A549 (cell line): ENCODE measurements at regions not wholly inside any gene's neighbourhood (a gene's known extent, or its start where the extent isn't known, plus 50 kb on each side); places are given as distances from the start of the nearest gene placed in this dataset.

Experiments used
- ATAC-seq, 2 experiments: fragments of 200-7000 bp in 1 of 2; fragments of >200 bp in 1 of 2; cut with Nextera tagmentation in 1 of 2; cut with Tn5 transposase in 1 of 2; 3 replicates each; pipeline versions ENCODE4 v1.8.0 to v1.9.1; 2018 to 2020; ENCODE audit warnings: mild to moderate bottlenecking in 1 of 2, moderate library complexity in 1 of 2
- CTCF ChIA-PET: fragments of 300-600 bp; sonication (Branson Sonifier 250); formaldehyde crosslinking; extraction: SDS; loops from one replicate; lab custom pipeline; 2021; ENCODE audit warnings: antibody characterized with exemption, inconsistent platforms; lab: Yijun Ruan, JAX
- POLR2A ChIA-PET: fragments of 350-600 bp; formaldehyde crosslinking; extraction: SDS; loops from one replicate; lab custom pipeline; 2021; ENCODE audit warnings: antibody characterized with exemption, inconsistent platforms; lab: Yijun Ruan, JAX
- DNase-seq, 2 experiments: peaks; one replicate each; pipeline versions ENCODE4 v3.0.0 to v3.0.0-alpha.2; 2011 to 2016; ENCODE audit warnings: low read depth in 1 of 2, low spot score in 1 of 2
- FAIRE-seq: peaks from 2 replicates; lab custom pipeline; 2011; peaks lifted over from hg19 to GRCh38; lab: Jason Lieb, UNC
- H3K27ac ChIP-seq, 2 experiments: fragments of >200 bp; sonication (Bioruptor Twin); formaldehyde crosslinking; 3 replicates each; pipeline ENCODE4 v1.5.1; 2016 to 2017
- H3K4me1 ChIP-seq: fragments of >200 bp; sonication (Bioruptor Twin); formaldehyde crosslinking; 3 replicates; pipeline ENCODE4 v1.6.1; 2016
- H3K4me2 ChIP-seq: fragments of >200 bp; sonication (Bioruptor Twin); formaldehyde crosslinking; 3 replicates; pipeline ENCODE4 v1.6.1; 2016
- H3K4me3 ChIP-seq: fragments of >200 bp; sonication (Bioruptor Twin); formaldehyde crosslinking; 3 replicates; pipeline ENCODE4 v1.5.1; 2016
- H3K9me3 ChIP-seq: fragments of >200 bp; sonication (Bioruptor Twin); formaldehyde crosslinking; 3 replicates; pipeline ENCODE4 v1.6.1; 2016
- ATOH8 ChIP-seq: fragments of 250-450 bp; sonication (Bioruptor Pico); IDR thresholded peaks from 2 replicates; pipeline ENCODE4 v1.5.0; 2020; ENCODE audit warnings: low read depth, mild to moderate bottlenecking, moderate library complexity
- BHLHE40 ChIP-seq: IDR thresholded peaks from 2 replicates; pipeline ENCODE4 v1.6.1; 2012; ENCODE audit warnings: low read depth, low read length, inconsistent platforms
- CBX2 ChIP-seq: fragments of 200-600 bp; sonication (generic); IDR thresholded peaks from 2 replicates; pipeline ENCODE4 v1.6.1; 2016; ENCODE audit warnings: low read depth, mild to moderate bottlenecking, borderline replicate concordance
- CHD4 ChIP-seq: fragments of 200-600 bp; sonication (generic); IDR thresholded peaks from 2 replicates; pipeline ENCODE4 v1.6.1; 2016; ENCODE audit warnings: antibody characterized with exemption, mild to moderate bottlenecking, borderline replicate concordance
- EHMT2 ChIP-seq: fragments of 200-600 bp; sonication (generic); IDR thresholded peaks from 2 replicates; pipeline ENCODE4 v1.6.1; 2016; ENCODE audit warnings: antibody characterized with exemption, low read depth, mild to moderate bottlenecking, moderate library complexity
- ESRRA ChIP-seq: fragments of 150-350 bp; IDR thresholded peaks from 2 replicates; pipeline ENCODE4 v1.6.1; 2014; ENCODE audit warnings: mild to moderate bottlenecking, low read length, borderline replicate concordance
- FOSL2 ChIP-seq, 2 experiments: fragments of 450-650 bp in 1 of 2; fragments of >200 bp in 1 of 2; sonication (Bioruptor Twin) in 1 of 2; formaldehyde crosslinking; IDR thresholded peaks; 2 replicates each; pipeline versions ENCODE4 v1.5.0 to v1.6.1; 2016 to 2020; ENCODE audit warnings: mild to moderate bottlenecking in 1 of 2, moderate library complexity in 1 of 2
- FOXS1 ChIP-seq: fragments of 250-450 bp; sonication (Bioruptor Pico); IDR thresholded peaks from 2 replicates; pipeline ENCODE4 v1.5.0; 2020; ENCODE audit warnings: mild to moderate bottlenecking, moderate library complexity
- GATA3 ChIP-seq: IDR thresholded peaks from 2 replicates; pipeline ENCODE4 v1.6.1; 2012; ENCODE audit warnings: borderline replicate concordance
- HES2 ChIP-seq: fragments of >200 bp; sonication (Bioruptor Twin); formaldehyde crosslinking; IDR thresholded peaks from 2 replicates; pipeline ENCODE4 v1.6.1; 2016
- HEYL ChIP-seq: fragments of 250-450 bp; sonication (Bioruptor Pico); IDR thresholded peaks from 2 replicates; pipeline ENCODE4 v1.8.0; 2021; ENCODE audit warnings: mild to moderate bottlenecking, moderate library complexity
- HMGXB4 ChIP-seq: fragments of 250-450 bp; sonication (Bioruptor Pico); IDR thresholded peaks from 2 replicates; pipeline ENCODE4 v1.5.0; 2021; ENCODE audit warnings: mild to moderate bottlenecking, moderate library complexity, borderline replicate concordance
- HOXB5 ChIP-seq: fragments of 250-450 bp; sonication (Bioruptor Pico); IDR thresholded peaks from 2 replicates; pipeline ENCODE4 v1.5.0; 2020; ENCODE audit warnings: mild to moderate bottlenecking, moderate library complexity
- JUNB ChIP-seq: fragments of >200 bp; sonication (Bioruptor Twin); formaldehyde crosslinking; IDR thresholded peaks from 2 replicates; pipeline ENCODE4 v1.6.1; 2016
- MYC ChIP-seq: IDR thresholded peaks from 2 replicates; pipeline ENCODE4 v1.6.1; 2012; ENCODE audit warnings: mild to moderate bottlenecking, inconsistent platforms, low read length, improper control_type of control experiment, borderline replicate concordance
- RARB ChIP-seq: fragments of 250-450 bp; sonication (Bioruptor Pico); IDR thresholded peaks from 2 replicates; pipeline ENCODE4 v1.8.0; 2021; ENCODE audit warnings: mild to moderate bottlenecking, moderate library complexity
- REST ChIP-seq: fragments of 200-600 bp; sonication (generic); IDR thresholded peaks from 2 replicates; pipeline ENCODE4 v1.6.1; 2016; ENCODE audit warnings: antibody characterized with exemption, mild to moderate bottlenecking, moderate library complexity
- RFX5 ChIP-seq: fragments of 450-650 bp; IDR thresholded peaks from 2 replicates; pipeline ENCODE4 v1.7.1; 2014; ENCODE audit warnings: antibody characterized with exemption, mild to moderate bottlenecking, moderate library complexity
- SMC3 ChIP-seq: fragments of >200 bp; sonication (Bioruptor Twin); formaldehyde crosslinking; IDR thresholded peaks from 3 replicates; pipeline ENCODE4 v1.6.1; 2018; ENCODE audit warnings: inconsistent platforms
- SREBF2 ChIP-seq: fragments of 450-650 bp; IDR thresholded peaks from 2 replicates; pipeline ENCODE4 v1.6.1; 2014; ENCODE audit warnings: mild to moderate bottlenecking, moderate library complexity
- TP53 ChIP-seq: fragments of 250-450 bp; sonication (Bioruptor Pico); IDR thresholded peaks from 2 replicates; pipeline ENCODE4 v1.5.0; 2021; ENCODE audit warnings: mild to moderate bottlenecking, moderate library complexity
- ZC3H11A ChIP-seq: fragments of 450-650 bp; IDR thresholded peaks from 2 replicates; pipeline ENCODE4 v1.6.1; 2014; ENCODE audit warnings: antibody characterized with exemption, mild to moderate bottlenecking
- WGBS: methylation state at CpG from one replicate; pipeline ENCODE4 v1.1.6; 2017; ENCODE audit errors: missing lambda C conversion rate; 5-methylcytosine and 5-hydroxymethylcytosine counted together
- TF ChIP-seq, protein P1 (sequence below): IDR thresholded peaks from 2 replicates; pipeline ENCODE4 v1.6.1; 2012

DNA sequence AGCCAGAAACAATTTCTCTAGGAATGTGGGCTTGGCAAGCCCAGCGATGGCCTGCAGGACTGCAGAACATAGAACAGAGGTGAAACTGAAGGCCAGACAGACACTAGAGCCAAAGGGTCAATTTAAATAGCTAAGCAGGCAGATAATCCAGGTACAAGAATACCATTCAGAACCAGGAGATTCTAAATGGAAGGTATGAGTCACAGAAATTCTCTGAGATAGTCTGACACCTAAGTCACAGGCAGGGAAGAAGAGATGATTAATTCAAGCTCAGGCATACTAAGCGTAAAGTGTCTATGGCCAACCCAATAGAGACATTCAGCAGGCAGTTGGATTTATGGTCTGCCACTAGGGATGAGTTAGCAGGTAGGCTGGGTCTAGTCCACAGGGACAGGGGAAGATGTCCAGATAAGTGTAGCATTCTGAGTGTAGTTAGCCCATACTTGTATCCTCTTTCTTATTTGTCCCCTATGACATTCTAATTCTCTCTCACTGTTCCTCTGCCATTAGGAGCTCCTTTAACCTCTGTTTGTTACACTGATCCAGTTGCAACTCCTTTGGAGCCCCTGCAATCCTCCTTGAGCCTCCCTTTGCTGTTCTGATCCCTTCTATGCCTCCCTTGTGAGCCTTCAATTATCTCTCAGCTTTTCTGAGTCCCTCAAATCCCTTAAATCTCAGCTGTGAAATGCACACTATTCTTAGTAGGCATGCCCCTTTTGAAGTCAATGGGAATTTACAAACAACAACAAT lies 383.8 kb downstream of the LMO4 start:
- WGBS = 73% methylated on average over 1 of the region's 2 CpGs

DNA sequence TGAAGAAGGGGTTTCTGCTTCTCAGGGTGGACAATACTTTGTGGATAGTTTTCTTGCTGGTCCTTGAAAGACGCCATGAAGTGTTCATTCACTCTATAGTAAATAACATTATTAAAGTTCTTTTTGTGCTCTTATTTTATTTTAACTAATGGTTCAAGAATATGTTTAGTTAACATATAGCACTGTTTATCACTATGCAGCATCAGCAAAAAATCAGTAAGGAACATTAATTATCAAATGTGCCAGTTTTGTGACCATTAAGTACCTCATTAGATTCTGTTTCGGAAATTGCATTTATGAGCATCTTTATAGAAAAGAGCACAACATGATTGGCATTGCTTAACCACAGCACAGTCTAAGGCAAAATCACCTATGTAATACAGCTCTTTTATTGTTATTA lies 385.6 kb downstream of the LMO4 start:
- ChIA-PET CTCF (no interaction called here), POLR2A (no interaction called here)
- H3K4me3 ChIP-seq = no peak overlapping the region
- TF ChIP-seq RARB (CRISPR knock-in tag) (no peak), SREBF2 (no peak), HOXB5 (CRISPR knock-in tag) (no peak), RFX5 (no peak), CBX2 (no peak), BHLHE40 (no peak), FOSL2 (IDR thresholded peaks at IDR 0.05) (no peak), FOSL2 (CRISPR knock-in tag; IDR thresholded peaks at IDR 0.05) (no peak), JUNB (no peak), CHD4 (no peak), ESRRA (no peak), TP53 (CRISPR knock-in tag) (no peak)
- FAIRE-seq (no peak), ATAC-seq (no peak), DNase-seq (no peak)
- 89% methylated on average over 2 of the region's 2 CpGs for WGBS
- H3K27ac ChIP-seq = no peak overlapping the region
- H3K4me2 ChIP-seq = no peak overlapping the region
- H3K9me3 ChIP-seq = no peaks in the 10 kb centered on the region
- peaks cover 10% of the 10 kb centered on the region; the same call in 1 of the 3 replicates for H3K4me1 ChIP-seq

More for the DNA sequence above, 383.8 kb downstream of the LMO4 start:
- ChIA-PET POLR2A (no interaction called here), CTCF (no interaction called here)
- Histone ChIP-seq H3K9me3 (no peaks in the 10 kb centered on the region), H3K4me3 (no peak overlapping the region), H3K4me2 (no peak overlapping the region), H3K4me1 (no peaks in the 10 kb centered on the region), H3K27ac (no peak overlapping the region)
- peak in 1 of 2 experiments; percentile 40; a peak in 2 of 6 replicates for ATAC-seq
- FAIRE-seq = no peak
- peak in 1 of 2 experiments; percentile 7 for DNase-seq
- TF ChIP-seq GATA3 = no peak; the same call in 1 of the 2 replicates
- TF ChIP-seq HEYL = no peak
- no peak for TF ChIP-seq EHMT2
- TF ChIP-seq MYC = no peak
- no peak for TF ChIP-seq FOSL2 (IDR thresholded peaks at IDR 0.05)
- TF ChIP-seq FOSL2 (CRISPR knock-in tag; IDR thresholded peaks at IDR 0.05) = peak; percentile 39; the same call in 1 of the 2 replicates
- TF ChIP-seq, all 56 proteins: peak for 1

DNA sequence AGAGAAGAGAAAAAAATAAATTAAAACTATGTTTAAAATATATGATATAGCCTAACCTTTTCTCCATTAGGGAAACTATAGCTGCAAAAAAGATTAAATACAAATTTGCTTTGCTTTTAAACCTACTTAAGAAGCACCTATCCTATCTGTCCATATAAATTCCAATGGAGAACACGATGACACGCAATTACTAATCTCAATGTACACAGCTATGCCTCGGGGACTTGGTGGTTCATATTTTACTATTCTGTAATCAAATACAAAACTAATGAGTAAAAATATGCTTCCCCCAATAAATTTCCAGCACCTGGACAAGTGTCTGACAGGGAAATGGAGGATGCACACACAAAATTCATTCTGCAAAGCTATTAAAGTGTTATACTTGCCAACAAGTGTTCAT lies 386.4 kb downstream of the LMO4 start:
- TF ChIP-seq HOXB5 (CRISPR knock-in tag) = no peak
- no peak for TF ChIP-seq ZC3H11A
- no peak for TF ChIP-seq RFX5
- TF ChIP-seq ATOH8 (CRISPR knock-in tag) = no peak
- TF ChIP-seq, all 56 proteins: peak for 0
- CTCF ChIA-PET = no interaction called here
- ATAC-seq (no peak), DNase-seq (no peak), FAIRE-seq (no peak)
- H3K4me3 ChIP-seq = no peak overlapping the region
- H3K9me3 ChIP-seq = no peaks in the 10 kb centered on the region
- WGBS = 42% methylated on average over 3 of the region's 3 CpGs
- POLR2A ChIA-PET = no interaction called here
- H3K4me1 ChIP-seq = peaks cover 10% of the 10 kb centered on the region; the same call in 1 of the 3 replicates
- no peak overlapping the region for H3K27ac ChIP-seq
- H3K4me2 ChIP-seq = no peak overlapping the region

DNA sequence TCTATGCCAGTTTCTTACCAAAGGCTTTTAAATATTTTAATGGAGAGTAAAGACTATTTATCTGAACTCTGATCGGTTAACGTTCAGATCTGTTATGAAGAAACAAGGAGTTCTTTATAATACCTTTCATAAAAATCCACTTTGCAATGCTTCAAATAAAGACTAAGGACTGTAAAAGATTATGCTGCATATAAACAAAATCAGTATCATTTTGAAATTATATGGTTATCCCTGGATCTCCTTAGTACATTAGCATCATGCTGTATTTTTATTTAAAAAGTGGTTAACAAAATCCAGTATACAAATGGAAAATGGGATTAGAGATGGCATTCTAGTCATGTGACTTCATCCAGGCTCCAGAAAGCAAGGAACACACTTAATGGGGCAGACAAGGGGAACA lies 386.8 kb downstream of the LMO4 start:
- DNase-seq (no peak), ATAC-seq (no peak), FAIRE-seq (no peak)
- Histone ChIP-seq H3K9me3 (no peaks in the 10 kb centered on the region), H3K4me3 (no peak overlapping the region), H3K4me1 (peaks cover 10% of the 10 kb centered on the region; the same call in 1 of the 3 replicates), H3K27ac (no peak overlapping the region), H3K4me2 (no peak overlapping the region)
- 33% methylated on average over 2 of the region's 2 CpGs for WGBS
- CTCF ChIA-PET = no interaction called here
- POLR2A ChIA-PET = no interaction called here
- TF ChIP-seq HES2 = no peak
- no peak for TF ChIP-seq HMGXB4
- TF ChIP-seq HEYL = no peak
- TF ChIP-seq, protein P1, sequence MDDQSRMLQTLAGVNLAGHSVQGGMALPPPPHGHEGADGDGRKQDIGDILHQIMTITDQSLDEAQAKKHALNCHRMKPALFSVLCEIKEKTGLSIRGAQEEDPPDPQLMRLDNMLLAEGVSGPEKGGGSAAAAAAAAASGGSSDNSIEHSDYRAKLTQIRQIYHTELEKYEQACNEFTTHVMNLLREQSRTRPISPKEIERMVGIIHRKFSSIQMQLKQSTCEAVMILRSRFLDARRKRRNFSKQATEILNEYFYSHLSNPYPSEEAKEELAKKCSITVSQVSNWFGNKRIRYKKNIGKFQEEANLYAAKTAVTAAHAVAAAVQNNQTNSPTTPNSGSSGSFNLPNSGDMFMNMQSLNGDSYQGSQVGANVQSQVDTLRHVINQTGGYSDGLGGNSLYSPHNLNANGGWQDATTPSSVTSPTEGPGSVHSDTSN = no peak
- no peak for TF ChIP-seq SMC3
- TF ChIP-seq REST = no peak
- no peak for TF ChIP-seq FOXS1 (CRISPR knock-in tag)
